HG03520 (cell line): ENCODE measurements at regions not wholly inside any gene's neighbourhood (a gene's known extent, or its start where the extent isn't known, plus 50 kb on each side); places are given as distances from the start of the nearest gene placed in this dataset.
A peak's percentile ranks its signal among the peaks of the same experiment; 100 is the strongest.

Source experiments
- ATAC-seq: cut with Tn5 transposase; IDR thresholded peaks from one replicate; pipeline ENCODE4 v1.9.1; 2021; ENCODE audit warnings: mild to moderate bottlenecking, moderate library complexity; ENCODE audit not compliant: unreplicated experiment

DNA sequence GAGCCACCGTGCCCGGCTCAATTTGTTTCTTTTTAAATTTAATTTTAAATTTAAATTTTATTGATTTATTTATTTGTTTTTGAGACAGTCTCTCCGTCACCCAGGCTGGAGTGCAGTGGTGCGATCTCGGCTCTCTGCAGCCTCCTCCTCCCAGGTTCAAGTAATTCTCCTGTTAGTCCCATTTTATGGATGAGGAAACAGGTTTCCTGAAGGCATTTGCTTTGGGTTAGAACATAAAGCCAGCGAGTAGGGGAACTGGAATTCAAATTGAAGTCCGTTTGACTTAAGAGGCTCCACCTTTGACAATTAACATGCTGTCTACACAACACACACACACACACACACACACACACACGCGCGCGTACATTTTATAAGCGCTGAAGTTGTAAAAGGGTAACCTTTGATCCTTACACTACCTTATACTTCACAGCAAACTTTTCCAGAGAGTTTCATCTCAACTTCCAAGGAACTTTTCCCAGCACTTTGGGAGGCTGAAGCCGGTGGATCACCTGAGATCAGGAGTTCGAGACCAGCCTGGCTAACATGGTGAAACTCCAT, 232.0 kb downstream of the BCAS1 start:
- ATAC-seq, result no peak

DNA sequence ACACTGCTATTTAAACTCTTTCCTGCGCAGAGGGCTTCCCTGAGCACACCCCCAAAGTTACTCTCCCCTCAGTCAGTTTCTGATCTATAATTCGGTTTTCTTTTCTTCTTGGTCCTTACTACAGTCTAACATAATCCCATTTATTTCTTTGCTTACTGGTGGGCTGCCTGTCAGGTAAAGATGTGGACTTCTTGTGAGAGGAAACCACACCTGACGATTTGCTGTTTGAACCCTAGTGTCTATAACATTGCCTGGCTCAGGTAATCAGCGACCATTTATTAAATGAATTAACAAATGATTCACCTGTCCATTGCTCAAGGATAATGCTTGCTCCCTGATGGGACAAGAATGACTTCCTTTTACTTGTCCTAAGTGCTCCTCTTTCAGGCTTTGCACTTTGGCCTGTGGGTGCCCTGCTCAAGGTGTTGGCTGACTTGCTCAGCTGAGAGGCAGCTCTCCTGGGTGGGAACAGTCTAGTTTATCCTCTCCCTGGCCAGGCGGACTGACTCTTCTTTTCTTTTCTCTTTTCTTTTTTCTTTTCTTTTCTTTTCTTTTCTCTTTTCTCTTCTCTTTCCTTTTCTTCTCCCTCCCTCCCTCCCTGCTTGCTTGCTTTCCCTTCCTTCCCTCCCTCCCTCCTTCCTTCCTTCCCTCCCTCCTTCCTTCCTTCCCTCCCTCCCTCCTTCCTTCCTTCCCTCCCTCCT, 233.1 kb downstream of the BCAS1 start:
- ATAC-seq, result no peak

DNA sequence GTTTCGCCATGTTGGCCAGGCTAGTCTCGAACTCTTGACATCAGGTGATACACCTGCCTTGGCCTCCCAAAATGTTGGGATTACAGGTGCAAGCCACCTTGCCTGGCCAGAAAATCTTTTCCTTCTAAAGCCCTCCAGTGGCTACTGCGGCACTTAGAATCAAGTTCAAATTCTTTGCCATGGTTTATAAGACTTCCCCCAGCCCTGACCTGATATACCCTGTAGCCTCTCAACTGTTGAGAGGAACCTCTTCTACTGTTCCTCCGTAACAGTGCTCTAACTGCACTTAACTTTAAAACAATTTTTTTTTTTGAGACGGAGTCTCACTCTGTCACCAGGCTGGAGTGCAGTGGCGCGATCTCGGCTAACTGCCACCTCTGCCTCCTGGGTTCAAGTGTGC, 235.6 kb downstream of the BCAS1 start:
- no peak for ATAC-seq

DNA sequence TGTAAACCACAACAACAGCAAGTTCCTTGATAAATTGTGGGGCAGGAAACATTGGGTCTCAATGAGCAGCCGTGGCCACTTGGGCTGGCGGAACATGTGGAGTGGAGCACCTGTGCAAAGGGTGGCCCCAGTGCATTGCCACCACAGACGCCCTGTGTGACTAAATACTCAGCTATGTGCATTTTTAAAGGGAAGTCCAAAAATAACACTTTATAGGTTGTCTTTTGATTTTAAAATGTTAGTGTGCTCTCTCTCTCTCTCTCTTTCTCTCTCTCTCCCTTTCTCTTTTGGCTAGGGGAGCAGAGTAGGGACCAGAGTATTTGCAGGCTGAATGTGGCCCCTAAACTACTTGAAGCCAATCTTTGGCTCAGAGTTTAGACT, 236.3 kb downstream of the BCAS1 start:
- ATAC-seq, result no peak

DNA sequence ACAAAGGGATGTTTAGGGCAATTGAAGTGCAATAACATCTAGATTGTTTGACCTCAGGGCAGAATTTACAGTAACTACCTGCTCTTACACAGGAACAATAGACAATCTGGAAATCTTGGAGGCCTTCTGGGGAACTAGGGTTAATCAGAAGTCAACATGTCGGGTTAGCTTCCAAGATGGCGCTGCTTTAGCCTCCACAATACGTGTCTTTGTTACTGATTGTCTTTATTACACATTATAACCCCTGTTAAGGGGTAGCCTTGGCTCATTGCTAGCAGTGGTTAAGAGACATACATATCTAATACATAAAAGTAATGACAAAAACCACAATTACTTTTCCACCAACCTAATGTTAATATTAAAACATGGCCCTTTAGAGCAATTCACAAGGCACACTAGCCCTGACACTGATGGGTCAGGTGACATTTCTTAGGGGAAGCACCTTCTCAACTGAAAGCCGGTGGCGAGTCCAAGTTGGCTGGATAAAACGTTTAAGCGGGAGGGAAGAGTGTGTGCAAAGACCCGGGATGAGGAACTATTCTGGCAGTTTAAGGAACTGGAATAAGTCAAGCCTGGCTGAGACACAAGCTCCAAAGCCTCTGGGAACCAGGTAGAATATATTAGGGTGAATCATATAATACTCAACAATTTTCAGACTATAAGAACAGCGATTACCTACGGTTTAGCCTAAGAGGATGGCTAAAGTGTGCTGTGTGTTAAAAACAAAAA, 236.9 kb downstream of the BCAS1 start:
- no peak for ATAC-seq

DNA sequence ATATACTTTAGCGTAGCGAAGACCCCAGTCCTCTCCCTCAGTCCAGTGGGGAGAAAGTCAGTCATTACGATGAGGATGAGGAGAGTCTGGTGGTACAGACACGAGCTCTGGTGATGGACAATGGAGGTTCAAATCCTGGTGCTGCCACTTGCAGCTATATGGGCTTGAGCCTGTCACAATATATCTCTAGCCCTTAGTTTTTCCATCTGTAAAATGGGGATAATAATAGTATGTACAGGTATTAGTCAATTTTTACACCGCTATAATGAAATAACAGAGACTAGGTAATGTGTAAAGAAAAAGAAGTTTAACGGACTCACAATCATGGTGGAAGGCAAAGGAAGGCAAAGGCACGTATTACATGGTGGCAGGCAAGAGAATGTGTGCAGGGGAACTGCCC, 237.9 kb downstream of the BCAS1 start:
- ATAC-seq, result no peak

DNA sequence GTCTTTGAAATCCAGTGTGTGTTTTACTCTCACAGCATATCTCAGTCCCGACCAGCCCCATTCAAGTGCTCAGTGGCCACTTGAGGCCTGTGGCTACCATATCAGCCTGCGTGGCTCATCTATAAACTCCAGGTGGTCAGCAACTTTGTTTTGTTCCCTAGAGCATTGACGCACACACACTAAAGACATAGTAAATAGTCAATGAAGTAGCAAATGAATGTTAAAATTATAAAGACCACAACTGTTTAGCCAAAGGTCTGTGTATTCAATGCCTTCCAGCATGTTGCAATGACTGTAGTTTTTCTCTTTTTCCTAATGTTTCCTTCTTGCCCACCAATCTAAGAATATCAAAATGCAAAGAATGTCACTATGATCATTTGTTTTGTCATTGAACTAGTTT, 238.2 kb upstream of the ZNF217 start:
- no peak for ATAC-seq

DNA sequence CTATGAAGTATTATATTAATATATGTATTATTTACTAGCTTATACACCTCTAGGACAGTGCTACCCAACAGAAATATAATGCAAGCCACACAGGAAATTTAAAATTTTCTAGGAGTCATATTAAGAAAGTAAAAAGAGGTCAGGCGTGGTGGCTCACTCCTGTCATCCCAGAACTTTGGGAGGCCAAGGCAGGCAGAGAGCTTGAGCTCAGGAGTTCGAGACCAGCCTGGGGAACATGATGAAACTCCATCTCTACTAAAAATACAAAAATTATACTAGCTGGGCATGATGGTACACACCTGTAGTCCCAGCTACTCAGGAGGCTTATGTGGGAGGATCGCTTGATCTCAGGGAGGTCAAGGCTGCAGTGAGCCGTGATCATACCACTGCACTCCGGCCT, 237.6 kb upstream of the ZNF217 start:
- no peak for ATAC-seq

DNA sequence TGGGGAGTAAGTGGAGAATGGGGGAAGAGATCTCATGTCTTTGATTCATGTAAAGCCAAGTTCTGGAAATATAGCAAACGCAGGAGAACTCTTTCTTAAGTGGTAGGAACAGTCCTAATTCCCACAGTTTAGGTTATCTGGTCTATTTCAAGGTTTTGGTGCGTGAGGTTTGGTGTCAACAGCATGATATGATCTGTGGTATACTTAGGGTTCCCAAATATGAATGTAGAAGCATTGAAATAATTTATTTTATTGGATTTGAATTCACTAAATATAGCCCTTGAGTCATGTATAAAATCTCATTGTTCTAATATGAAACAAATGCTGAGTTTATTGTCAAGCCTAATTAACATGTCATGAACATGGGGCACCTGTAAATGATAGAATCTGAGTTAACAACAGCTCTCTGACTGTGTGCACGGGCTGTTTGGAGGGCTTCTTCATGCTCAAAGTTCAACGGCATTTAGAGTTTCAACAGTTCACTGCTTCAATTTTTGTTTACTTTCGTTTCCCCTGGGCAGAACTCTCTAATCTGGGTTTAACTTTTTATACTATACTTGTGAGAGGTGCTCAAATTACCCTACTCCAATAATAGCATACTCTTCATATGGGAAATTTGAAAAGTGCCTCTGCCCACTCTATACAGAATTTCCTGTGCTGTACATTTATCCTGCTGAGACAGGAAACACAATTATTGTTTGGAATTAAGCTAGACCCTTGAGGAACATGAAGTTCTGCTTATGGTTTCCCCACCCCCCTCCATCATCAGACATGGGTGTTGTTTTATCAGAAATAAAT, 236.3 kb upstream of the ZNF217 start:
- ATAC-seq, result no peak

DNA sequence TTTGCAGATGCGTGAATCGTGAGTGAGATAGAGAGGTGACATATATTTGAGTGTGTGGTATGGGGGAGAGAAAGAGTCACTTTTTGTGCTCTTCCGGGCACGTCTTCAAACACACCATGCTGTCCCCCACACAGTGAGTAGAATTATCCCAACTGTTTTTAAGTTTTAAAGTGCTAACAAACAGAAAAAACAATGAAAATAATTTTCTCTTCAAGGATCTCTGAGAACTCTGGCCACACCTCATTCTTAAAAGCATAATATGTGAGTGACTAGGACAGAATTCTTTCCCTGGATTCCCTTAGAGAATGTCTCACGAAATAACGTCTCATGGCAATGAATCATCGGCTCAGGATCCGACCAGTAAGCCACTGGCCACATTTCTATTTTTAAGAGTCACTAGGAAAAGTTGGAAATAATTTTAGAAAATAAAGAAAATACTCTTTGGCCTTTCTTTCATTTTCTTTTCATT, 235.7 kb upstream of the ZNF217 start:
- no peak for ATAC-seq

DNA sequence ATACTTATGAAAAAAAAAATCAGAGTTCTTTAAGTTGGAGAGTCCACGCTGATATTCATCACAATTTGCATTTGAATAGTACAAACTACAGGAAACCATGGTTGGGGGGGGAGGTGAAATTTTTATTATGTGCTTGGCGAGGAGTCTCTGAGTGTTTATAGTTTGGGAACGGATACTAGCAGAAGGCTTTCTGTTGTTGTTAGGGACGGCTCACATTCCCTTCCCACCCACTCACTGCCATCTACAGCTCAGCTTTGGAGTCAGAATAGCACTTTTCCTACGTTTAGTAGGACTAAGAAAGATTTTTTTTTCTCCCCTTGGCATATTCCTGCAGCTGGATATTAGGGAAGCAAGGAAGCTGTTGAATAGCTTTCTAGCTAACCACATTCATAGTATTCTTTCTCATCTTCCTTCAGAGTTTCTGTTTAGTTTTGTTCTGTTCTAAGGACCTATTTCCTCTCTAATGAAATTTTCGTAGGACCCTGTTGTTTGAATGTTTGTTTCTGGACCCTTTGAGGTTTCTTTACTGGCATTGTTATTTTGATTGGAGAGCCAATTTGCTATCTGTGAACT, 235.1 kb upstream of the ZNF217 start:
- ATAC-seq, result no peak

DNA sequence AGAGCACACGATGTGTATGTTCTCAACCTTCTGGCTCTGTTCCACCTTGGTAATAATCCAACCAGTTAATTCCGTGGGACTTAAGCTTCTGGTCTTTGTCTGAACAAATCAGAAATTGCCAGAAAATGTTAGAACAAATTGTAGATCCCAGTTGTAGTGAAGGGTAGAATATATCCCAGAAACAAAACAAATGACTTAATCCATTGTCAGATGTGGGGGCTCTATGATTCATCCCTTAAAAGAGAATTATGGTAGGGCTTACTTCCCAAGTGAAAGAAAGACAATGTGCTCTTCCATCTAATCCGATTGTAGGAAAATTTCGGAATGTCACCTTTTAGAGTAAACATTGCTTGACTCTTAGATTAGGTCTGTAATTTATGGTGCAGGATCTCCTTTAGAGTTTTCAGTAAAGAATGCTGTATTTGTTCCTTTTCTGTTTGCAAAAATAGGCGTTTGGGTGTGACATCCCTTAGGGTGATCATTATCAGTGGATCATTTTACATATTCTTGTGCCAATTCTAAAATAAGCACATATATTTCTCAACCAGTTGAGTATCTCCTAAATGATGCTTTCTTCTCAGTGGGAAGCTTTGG, 234.5 kb upstream of the ZNF217 start:
- ATAC-seq, result no peak

DNA sequence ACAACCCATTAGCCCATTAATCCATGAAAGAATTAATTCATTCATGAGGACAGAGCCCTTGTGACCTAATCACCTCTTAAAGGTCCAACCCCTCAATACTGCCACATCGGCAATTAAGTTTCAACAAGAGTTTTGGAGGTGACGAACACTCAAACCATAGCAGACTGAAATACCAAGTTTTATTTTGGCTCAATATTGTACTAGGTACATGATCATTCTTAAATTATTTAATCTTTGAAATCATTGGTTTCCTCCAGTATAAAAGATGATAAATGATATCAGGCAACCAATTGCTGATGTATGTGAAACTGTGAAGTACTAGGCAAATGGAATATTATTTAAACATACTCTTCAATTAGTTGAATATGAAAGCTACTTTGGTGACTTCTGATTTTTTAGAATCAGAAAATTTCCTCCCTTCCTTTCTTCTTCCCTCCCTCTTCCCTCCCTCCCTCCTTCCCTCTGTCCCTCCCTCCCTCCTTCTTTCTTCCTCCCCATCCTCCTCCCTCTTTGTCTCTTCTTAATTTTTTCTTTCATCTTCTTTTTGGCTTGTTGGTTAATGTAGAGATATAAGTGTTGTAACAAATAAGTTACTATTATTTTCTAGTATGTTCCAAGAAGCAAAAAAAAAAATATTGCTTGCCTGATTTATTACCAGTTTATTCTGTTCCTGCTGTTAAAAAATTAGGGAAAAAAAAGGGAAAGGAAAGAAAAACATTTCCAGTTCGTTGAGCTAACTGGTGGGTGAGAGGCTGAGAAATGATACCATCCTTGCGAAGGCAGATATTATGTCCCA, 233.9 kb upstream of the ZNF217 start:
- ATAC-seq, result no peak

DNA sequence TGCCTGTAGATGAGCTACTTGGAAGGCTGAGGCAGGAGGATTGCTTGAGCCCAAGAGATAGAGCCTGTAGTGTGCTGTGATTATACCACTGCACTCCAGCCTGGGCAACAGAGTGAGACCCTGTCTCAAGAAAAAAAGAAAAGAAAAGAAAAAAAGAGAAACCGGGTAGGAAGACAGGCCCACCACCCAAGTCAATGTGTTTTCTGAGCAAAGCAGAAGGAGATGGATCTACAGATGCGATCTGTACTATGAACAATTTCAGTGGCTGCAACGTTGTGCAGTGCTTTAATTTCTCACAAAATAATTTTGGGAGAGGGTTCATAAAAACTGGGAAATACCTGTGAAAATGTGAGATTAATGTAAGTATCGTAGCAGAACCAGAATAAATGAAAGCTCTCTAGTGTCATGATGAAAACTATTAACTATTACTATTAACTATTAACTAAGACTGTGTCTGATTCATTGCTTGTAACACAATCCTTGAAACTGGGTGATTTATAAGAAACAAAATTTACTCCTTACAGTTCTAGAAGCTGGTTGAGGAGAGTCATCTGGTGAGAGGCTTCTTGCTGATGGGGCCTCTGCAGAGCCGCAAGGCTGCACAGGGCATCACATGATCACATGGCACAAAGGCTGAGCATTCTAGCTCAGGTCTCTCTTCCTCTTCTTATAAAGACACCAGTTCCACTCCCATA, 233.1 kb upstream of the ZNF217 start:
- ATAC-seq, result peak; percentile 63

DNA sequence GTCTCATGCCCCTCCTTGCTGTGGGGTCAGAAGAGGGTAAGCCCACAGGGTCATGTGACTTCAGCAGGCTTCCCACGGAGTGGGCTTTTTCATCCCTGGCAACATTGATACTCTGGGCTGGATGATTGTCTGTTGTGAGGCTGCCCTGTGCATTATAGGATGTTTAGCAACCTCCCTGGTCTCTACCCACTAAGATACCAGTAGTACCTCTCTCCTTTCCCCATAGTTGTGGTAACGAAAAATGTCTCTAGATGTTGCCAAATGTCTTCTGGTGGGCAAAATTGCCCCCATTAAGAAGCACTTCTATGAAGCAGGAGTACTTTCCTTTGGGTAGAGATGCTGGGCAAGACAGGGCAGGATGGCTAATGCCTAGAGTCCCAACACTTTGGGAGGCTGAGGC, 232.5 kb upstream of the ZNF217 start:
- ATAC-seq, result no peak

DNA sequence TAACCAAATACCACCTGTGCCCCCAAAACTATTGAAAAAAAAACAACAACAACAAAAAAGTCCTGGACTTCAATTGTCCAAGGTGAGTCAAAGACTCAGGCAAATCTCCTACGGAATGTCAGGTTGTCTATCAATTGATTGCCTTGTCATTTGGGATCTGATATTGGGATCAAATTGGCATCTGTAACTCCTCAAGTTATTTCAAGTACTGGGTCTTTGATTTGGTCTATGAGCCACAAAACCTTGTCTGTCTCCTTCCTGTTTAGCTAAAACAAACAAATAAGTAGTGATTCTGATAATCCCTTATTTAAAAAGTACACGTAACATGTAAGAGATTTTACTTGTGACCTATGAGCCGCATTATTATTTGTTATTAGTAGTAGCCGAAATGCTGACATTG, 231.6 kb upstream of the ZNF217 start:
- no peak for ATAC-seq

DNA sequence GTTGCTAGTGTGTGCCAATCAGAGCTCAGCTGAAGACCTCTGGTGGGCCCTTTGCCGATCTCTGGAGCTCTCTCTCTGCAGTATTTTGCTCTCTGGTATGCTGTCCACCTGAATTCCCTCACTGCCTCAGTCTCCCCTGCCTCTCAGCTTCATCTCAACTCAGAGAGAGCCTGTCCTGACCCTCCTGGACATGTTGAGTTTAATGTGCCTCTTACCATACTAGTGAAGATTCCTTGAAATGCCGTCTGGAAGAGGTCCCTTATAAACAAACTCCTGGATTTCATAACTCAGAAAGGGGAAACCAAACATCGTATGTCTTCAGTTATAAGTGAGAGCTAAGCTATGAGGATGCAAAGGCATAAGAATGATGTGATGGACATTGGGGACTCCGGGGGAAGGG, 231.1 kb upstream of the ZNF217 start:
- ATAC-seq, result no peak

DNA sequence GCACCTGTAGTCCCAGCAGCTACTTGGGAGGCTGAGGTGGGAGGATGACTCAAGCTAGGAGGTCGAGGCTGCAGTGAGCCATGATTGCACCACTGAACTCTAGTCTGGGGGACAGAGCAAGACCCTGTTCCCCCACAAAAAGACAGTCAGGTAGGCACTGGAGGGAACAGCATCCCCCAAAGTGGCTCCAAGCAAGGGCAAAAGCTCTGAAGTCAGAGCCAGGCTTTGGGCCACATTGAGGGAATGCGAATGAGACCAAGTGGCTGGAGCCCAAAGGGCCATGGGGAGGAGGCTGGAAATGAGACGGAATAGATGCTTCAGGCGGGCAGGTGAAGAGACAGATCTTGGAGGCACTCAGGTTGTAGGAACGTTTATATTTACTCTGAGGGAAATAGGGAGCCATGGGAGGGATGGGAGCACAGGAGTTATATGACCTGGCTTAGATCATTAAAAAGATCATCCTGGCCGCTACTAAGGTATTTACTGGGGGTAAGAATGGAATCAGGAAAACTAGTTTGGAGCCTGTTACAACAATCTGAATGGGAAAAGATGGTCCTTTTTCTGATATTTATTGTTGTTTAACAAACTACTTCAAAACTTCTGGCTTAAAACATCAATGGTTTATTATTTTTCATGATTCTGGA, 229.6 kb upstream of the ZNF217 start:
- no peak for ATAC-seq

DNA sequence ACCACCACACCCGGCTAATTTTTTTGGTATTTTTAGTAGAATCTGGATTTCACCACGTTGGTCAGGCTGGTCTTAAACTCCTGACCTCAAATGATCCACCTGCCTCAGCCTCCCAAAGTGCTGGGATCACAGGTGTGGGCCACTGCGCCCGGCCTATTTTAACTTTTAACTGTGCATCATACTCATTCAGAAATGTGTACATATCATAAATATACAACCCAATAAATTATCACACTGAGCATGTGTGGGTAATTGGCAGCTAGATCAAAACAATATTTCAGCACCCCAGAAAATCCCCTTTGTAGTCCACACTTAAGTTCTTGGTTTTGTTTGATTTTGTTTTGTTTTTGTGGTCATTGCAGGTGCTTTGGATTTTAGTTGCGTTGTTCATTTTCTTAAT, 228.9 kb upstream of the ZNF217 start:
- ATAC-seq, result no peak
